Stimulated activated CD4-positive, alpha-beta T cell treated with anti-CD3 and anti-CD28 coated beads, Interleukin-12 subunit alpha, Interleukin-12 subunit beta, amount 100 ng/mL, for 48 hours (primary cell): ENCODE measurements at regions not wholly inside any gene's neighbourhood (a gene's known extent, or its start where the extent isn't known, plus 50 kb on each side); places are given as distances from the start of the nearest gene placed in this dataset.

Source experiments
- DNase-seq, 3 donors: peaks; one replicate each; pipeline ENCODE4 v3.0.0-alpha.2; 2020; ENCODE audit warnings: low read depth in 2 of 3, low spot score in 1 of 3

DNA sequence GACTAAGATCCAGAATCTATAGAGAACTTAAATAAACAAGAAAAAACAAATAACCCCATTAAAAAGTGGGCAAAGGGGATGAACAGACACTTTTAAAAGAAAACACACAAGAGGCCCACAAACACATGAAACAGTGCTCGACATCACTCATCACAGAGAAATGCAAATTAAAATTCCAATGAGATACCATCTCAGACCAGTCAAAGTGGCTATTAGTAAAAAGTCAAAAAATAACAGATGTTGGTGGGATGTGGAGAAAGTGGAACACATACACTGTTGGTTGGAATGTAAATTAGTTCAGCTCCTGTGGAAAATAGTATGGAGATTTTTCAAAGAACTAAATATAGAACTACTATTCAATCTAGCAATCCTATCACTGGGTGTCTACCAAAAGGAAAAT, 143.1 kb downstream of the IFI44 start:
- DNase-seq: no peak

- no peak for DNase-seq
Observed at GRCh38 chr1:78797108-78797781, 147.6 kb downstream of the IFI44 start.

DNA sequence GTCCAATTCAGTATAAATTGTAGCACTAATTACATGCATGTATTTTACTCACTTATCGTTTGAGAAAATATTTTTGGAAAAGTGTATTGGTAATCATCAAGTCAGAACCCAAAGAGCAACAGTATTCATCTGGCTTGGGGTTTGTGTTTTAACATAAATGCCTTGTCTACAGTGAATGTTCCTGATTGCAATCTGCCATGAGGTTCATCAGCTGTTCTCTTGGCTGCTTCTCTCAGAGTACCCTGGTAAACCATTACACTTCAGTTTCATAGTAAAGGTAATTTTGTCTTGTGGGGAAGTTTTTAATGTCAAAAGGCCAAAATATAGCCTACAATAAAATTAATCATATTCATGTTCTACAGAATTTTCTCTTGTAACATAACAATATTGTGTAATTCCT, 150.3 kb downstream of the IFI44 start:
- no peak for DNase-seq

DNA sequence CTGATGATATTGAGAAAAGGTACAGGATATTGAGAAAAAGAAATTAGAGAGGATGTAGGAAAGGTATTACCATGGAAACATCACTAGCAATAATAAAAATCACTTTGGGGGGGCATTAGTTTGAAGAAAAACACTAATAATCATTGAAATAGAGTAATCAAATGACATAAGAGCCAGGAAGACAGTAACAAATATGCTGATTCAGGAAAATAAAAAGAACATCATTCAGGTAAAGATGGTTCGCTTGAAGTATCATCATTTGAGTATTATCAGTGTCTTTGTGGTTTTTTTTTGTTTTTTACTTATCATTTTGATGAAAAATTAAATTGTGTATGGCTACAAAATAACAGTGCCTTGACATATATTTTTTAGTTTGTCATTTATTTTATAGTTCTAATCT, 164.5 kb downstream of the IFI44 start:
- DNase-seq: no peak

DNA sequence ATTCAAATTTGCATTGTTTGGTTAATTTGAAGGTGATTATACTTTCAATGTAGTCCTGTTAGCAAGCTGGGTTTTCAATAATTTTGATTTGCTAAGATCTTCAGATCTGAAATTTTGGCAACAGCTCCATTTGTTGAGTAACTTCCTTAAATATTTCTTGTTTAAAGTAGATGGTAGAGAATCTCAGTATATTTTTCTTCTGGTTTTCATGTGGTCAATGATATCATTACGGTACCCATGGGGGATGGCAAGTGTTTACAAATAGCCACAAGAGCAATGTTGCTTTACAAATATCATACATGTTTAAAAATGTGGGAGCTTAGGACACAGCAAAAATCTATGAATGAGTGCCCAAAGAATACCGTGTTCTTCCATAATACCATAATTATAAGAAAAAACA, 175.9 kb downstream of the IFI44 start:
- DNase-seq: no peak

GRCh38 chr1:78829644-78830043, 176.9 kb downstream of the ADGRL4 start:
- DNase-seq: no peak

GRCh38 chr1:78830321-78830720, 176.2 kb downstream of the ADGRL4 start:
- no peak for DNase-seq

- no peak for DNase-seq
Observed at GRCh38 chr1:78831731-78832360, 174.7 kb downstream of the ADGRL4 start.

- no peak for DNase-seq
Observed at GRCh38 chr1:78833491-78833890, 173.0 kb downstream of the ADGRL4 start.

DNA sequence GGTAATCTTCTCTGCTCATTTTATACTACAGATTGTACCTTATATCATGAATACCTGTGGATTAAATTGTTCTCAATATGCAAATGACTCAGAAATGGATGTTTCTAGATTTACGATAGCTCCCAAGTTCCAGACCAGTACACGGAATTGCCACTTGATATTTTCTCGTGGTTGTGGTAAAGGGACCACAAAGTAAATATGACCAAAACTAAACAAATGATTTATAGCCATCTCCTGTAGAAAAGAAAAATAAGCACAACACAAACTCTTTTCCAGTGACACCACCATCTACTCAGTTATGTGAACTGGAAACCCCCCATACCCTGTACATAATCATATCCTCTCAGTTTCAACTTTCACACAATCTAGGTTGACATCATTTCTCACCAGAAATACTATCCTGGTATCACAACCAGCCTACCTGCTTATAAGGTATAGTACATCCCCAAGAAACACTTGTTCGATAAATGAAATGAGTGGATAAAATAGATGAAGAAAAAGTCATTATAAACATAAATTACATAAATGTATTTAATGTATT, 172.3 kb downstream of the ADGRL4 start:
- no peak for DNase-seq

DNA sequence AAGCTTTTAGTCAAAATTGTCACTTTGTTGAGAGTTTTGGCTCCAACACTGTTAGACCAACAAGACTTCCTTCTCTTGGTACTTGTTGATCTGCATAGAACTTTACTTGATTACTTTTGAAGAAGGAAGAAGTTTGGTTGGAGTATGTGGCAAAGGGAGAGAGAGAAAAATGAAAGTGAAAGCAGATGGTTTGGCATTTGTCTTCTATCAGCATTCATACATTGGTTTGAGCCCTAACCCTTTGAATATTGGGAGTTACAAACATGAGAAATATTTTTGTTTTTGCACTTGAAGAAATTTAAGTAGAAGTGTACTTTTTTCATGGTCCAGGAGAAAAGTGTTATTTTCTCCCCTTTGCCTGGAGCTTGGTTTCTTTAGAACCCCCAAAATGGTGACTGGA, 169.8 kb downstream of the ADGRL4 start:
- DNase-seq: no peak

- DNase-seq: peak in 1 of 3 donors; percentile 48
Observed at GRCh38 chr1:78839704-78840277, 166.7 kb downstream of the ADGRL4 start.
